ENCODE measurements at regions not wholly inside any gene's neighbourhood (a gene's known extent, or its start where the extent isn't known, plus 50 kb on each side); places are given as distances from the start of the nearest gene placed in this dataset.
A peak's percentile ranks its signal among the peaks of the same experiment; 100 is the strongest.

- peak; percentile 82 for ATAC-seq
These were observed 264.7 kb downstream of the DLL1 start for GRCh38 chr6:170025935-170026750.

- no peak for ATAC-seq
These were observed 265.5 kb downstream of the DLL1 start for GRCh38 chr6:170025341-170025911.

GRCh38 chr6:170024940-170025339, 265.9 kb downstream of the DLL1 start:
- no peak for ATAC-seq

GRCh38 chr6:170023620-170024521, 267.0 kb downstream of the DLL1 start:
- no peak for ATAC-seq

GRCh38 chr6:170022827-170023619, 267.9 kb downstream of the DLL1 start:
- no peak for ATAC-seq

- ATAC-seq, result no peak
These were observed 268.6 kb downstream of the DLL1 start for GRCh38 chr6:170022291-170022722.

GRCh38 chr6:170021579-170021978, 269.3 kb downstream of the DLL1 start:
- ATAC-seq, result no peak

GRCh38 chr6:170019818-170020583, 268.6 kb downstream of the ERMARD start:
- ATAC-seq, result no peak

GRCh38 chr6:170018936-170019817, 267.8 kb downstream of the ERMARD start:
- ATAC-seq, result no peak

- ATAC-seq, result no peak
These were observed 267.1 kb downstream of the ERMARD start for GRCh38 chr6:170018422-170018935.

- ATAC-seq, result no peak
These were observed 266.3 kb downstream of the ERMARD start for GRCh38 chr6:170017603-170018320.

GRCh38 chr6:170013815-170014214, 262.4 kb downstream of the ERMARD start:
- no peak for ATAC-seq

GRCh38 chr6:170012037-170012330, 260.6 kb downstream of the ERMARD start:
- no peak for ATAC-seq

- ATAC-seq, result peak; percentile 69
These were observed 260.0 kb downstream of the ERMARD start for GRCh38 chr6:170011204-170012036.

GRCh38 chr6:170010665-170011203, 259.3 kb downstream of the ERMARD start:
- ATAC-seq, result no peak

GRCh38 chr6:170008294-170008785, 256.9 kb downstream of the ERMARD start:
- no peak for ATAC-seq

- ATAC-seq, result no peak
These were observed 256.3 kb downstream of the ERMARD start for GRCh38 chr6:170007468-170008293.

All from esophagus mucosa (tissue), 1 donor.